HEK293 (cell line): ENCODE measurements at regions not wholly inside any gene's neighbourhood (a gene's known extent, or its start where the extent isn't known, plus 50 kb on each side); places are given as distances from the start of the nearest gene placed in this dataset.

Source experiments
- CTCF ChIA-PET: fragments of 350-600 bp; formaldehyde crosslinking; extraction: SDS; loops from one replicate; lab custom pipeline; 2021; ENCODE audit warnings: antibody characterized with exemption; lab: Yijun Ruan, JAX
- POLR2A ChIA-PET: fragments of 300-600 bp; formaldehyde crosslinking; extraction: SDS; loops from one replicate; lab custom pipeline; 2020; ENCODE audit warnings: antibody characterized with exemption, inconsistent platforms; lab: Yijun Ruan, JAX
- H3K27ac ChIP-seq: fragments of 200-500 bp; sonication (Bioruptor generic); 2 replicates; pipeline ENCODE4 v1.5.1; 2014; ENCODE audit warnings: low read depth, low read length, control low read depth, inconsistent platforms; ENCODE audit errors: extremely low read depth
- H3K36me3 ChIP-seq, 2 experiments: fragments of 200-500 bp in 1 of 2; sonication (Bioruptor generic) in 1 of 2; 1 replicate in 1 of 2; 2 replicates in 1 of 2; pipeline ENCODE4 v1.5.1; 2014 to 2017; ENCODE audit warnings: inconsistent platforms in 2 of 2, low read length in 2 of 2; ENCODE audit not compliant: control insufficient read depth in 2 of 2, insufficient read depth in 1 of 2
- H3K4me1 ChIP-seq: fragments of 200-500 bp; sonication (Bioruptor generic); 2 replicates; pipeline ENCODE4 v1.5.1; 2014; ENCODE audit warnings: mild to moderate bottlenecking, low read length, inconsistent platforms; ENCODE audit not compliant: control insufficient read depth, insufficient read depth
- H3K4me3 ChIP-seq: 2 replicates; pipeline ENCODE4 v1.5.1; 2011; ENCODE audit warnings: low read depth, mild to moderate bottlenecking, control low read depth, low read length, moderate library complexity
- H3K9me3 ChIP-seq: fragments of 200-500 bp; sonication (Bioruptor generic); 2 replicates; pipeline ENCODE4 v1.5.1; 2014; ENCODE audit warnings: low read depth, low read length, inconsistent platforms; ENCODE audit not compliant: control insufficient read depth, insufficient read depth
- KLF7 ChIP-seq: fragments of 450-650 bp; formaldehyde crosslinking; IDR thresholded peaks from 2 replicates; pipeline ENCODE4 v1.5.1; 2016; ENCODE audit warnings: missing biosample characterization, missing genetic modification characterization, borderline replicate concordance
- TCF7L2 ChIP-seq: IDR thresholded peaks from 2 replicates; pipeline ENCODE4 v1.6.1; 2011; ENCODE audit warnings: low read depth, mild to moderate bottlenecking, inconsistent platforms, low read length, moderate library complexity, borderline replicate concordance
- ZBTB10 ChIP-seq: fragments of 450-650 bp; formaldehyde crosslinking; IDR thresholded peaks from 2 replicates; pipeline ENCODE4 v1.5.1; 2016; ENCODE audit warnings: missing biosample characterization, missing genetic modification characterization
- ZBTB48 ChIP-seq: fragments of 450-650 bp; formaldehyde crosslinking; IDR thresholded peaks from 2 replicates; pipeline ENCODE4 v1.5.1; 2016; ENCODE audit warnings: missing biosample characterization, missing genetic modification characterization
- ZNF23 ChIP-seq: fragments of 450-650 bp; formaldehyde crosslinking; IDR thresholded peaks from 2 replicates; pipeline ENCODE4 v1.5.1; 2016; ENCODE audit warnings: missing biosample characterization, missing genetic modification characterization, borderline replicate concordance
- ZNF274 ChIP-seq, 2 experiments: fragments of 200-500 bp in 1 of 2; fragments of 450-650 bp in 1 of 2; sonication (Bioruptor generic) in 1 of 2; formaldehyde crosslinking in 1 of 2; IDR thresholded peaks; 2 replicates each; pipeline versions ENCODE4 v1.5.1 to v1.6.1; 2014 to 2016; ENCODE audit warnings: borderline replicate concordance in 1 of 2, inconsistent platforms in 1 of 2, low read length in 1 of 2, missing biosample characterization in 1 of 2, missing genetic modification characterization in 1 of 2
- ZNF350 ChIP-seq: fragments of 450-650 bp; formaldehyde crosslinking; IDR thresholded peaks from 2 replicates; pipeline ENCODE4 v1.5.0; 2017; ENCODE audit warnings: missing biosample characterization, mild to moderate bottlenecking, missing genetic modification characterization
- ZNF394 ChIP-seq: fragments of 450-650 bp; formaldehyde crosslinking; IDR thresholded peaks from 2 replicates; pipeline ENCODE4 v1.5.1; 2016; ENCODE audit warnings: missing biosample characterization, missing genetic modification characterization, mild to moderate bottlenecking, moderate library complexity, borderline replicate concordance
- ZNF473 ChIP-seq: fragments of 450-650 bp; formaldehyde crosslinking; IDR thresholded peaks from 2 replicates; pipeline ENCODE4 v1.5.1; 2017; ENCODE audit warnings: missing biosample characterization, missing genetic modification characterization
- ZNF544 ChIP-seq: fragments of 450-650 bp; formaldehyde crosslinking; IDR thresholded peaks from 2 replicates; pipeline ENCODE4 v1.5.0; 2017; ENCODE audit warnings: missing biosample characterization, missing genetic modification characterization
- ZNF558 ChIP-seq: fragments of 450-650 bp; formaldehyde crosslinking; IDR thresholded peaks from 2 replicates; pipeline ENCODE4 v1.5.1; 2016; ENCODE audit warnings: missing biosample characterization, missing genetic modification characterization
- ZNF580 ChIP-seq: fragments of 450-650 bp; formaldehyde crosslinking; IDR thresholded peaks from 2 replicates; pipeline ENCODE4 v1.5.1; 2016; ENCODE audit warnings: missing biosample characterization, missing genetic modification characterization
- ZNF621 ChIP-seq: fragments of 450-650 bp; formaldehyde crosslinking; IDR thresholded peaks from 2 replicates; pipeline ENCODE4 v1.5.1; 2017; ENCODE audit warnings: missing biosample characterization, missing genetic modification characterization
- ZNF623 ChIP-seq: fragments of 450-650 bp; formaldehyde crosslinking; IDR thresholded peaks from 2 replicates; pipeline ENCODE4 v1.5.1; 2016; ENCODE audit warnings: missing biosample characterization, missing genetic modification characterization
- ZNF654 ChIP-seq: fragments of 450-650 bp; formaldehyde crosslinking; IDR thresholded peaks from 2 replicates; pipeline ENCODE4 v1.5.1; 2016; ENCODE audit warnings: low read depth, missing biosample characterization, missing genetic modification characterization
- ZNF658 ChIP-seq: fragments of 450-650 bp; formaldehyde crosslinking; IDR thresholded peaks from 2 replicates; pipeline ENCODE4; 2016; ENCODE audit warnings: missing biosample characterization, missing genetic modification characterization
- ZNF791 ChIP-seq: fragments of 450-650 bp; formaldehyde crosslinking; IDR thresholded peaks from 2 replicates; pipeline ENCODE4 v1.5.1; 2016; ENCODE audit warnings: missing biosample characterization, missing genetic modification characterization
- ZNF830 ChIP-seq: fragments of 450-650 bp; IDR thresholded peaks from 2 replicates; pipeline ENCODE4 v1.5.0; 2018; ENCODE audit warnings: missing biosample characterization, missing genetic modification characterization, low read depth, mild to moderate bottlenecking, moderate library complexity
- ZSCAN30 ChIP-seq: fragments of 450-650 bp; IDR thresholded peaks from 2 replicates; pipeline ENCODE4 v1.5.1; 2018; ENCODE audit warnings: missing biosample characterization, mild to moderate bottlenecking, missing genetic modification characterization, moderate library complexity
- TF ChIP-seq, protein P1 (sequence below): fragments of 450-650 bp; formaldehyde crosslinking; IDR thresholded peaks from 2 replicates; pipeline ENCODE4 v1.5.1; 2016; ENCODE audit warnings: missing biosample characterization, missing genetic modification characterization

DNA sequence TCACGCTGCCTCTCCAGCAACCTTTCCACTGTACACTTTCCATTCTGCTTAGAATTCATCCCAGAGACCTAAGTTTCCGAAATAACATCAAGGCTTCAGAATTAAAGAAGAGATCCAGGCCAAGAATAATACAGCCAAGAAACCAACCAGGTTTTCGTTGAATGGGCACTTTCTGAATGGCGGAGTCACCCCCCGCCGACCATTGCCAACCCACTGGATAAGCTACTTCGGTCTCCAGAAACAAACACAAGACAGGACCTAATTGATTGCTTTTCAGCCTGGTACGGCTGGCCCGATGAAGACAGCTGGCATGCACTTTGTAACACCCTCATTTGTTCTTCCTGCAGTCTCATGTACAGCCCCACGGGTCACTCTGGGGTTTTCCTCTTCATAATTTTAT lies 308.1 kb upstream of the ZFHX3 start:
- no peak for TF ChIP-seq ZNF658 (tag by site-specific recombination)
- no peak for TF ChIP-seq ZNF580 (tag by site-specific recombination)
- no peak for TF ChIP-seq TCF7L2
- no peak for TF ChIP-seq ZNF558 (tag by site-specific recombination)
- TF ChIP-seq ZNF350 (tag by site-specific recombination) = no peak
- no peak overlapping the region for H3K4me3 ChIP-seq
- no peak overlapping the region for H3K27ac ChIP-seq
- no peaks in the 10 kb centered on the region for H3K36me3 ChIP-seq
- CTCF ChIA-PET = no interaction called here
- POLR2A ChIA-PET = no interaction called here
- H3K9me3 ChIP-seq = no peaks in the 10 kb centered on the region
- no peaks in the 10 kb centered on the region for H3K4me1 ChIP-seq

DNA sequence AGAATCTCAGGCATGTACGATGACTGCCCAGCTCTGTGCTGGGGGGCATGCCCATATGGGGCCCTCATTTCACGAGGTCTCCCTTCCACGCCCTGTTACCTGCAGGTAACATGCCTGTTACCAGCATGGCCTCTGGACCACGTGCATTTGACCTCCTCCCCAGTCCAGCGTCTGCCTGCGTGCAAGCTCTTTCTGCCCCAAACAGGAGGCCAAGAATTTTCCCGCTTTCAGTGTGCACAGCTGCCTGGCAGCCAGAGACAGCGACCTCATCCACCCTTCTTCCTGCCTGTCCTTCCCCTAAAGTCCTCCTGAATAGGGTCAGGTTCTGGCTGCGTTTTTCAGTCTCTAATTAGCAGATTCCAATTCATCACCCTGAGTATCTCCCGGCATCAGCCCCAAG lies 306.5 kb upstream of the ZFHX3 start:
- H3K36me3 ChIP-seq = no peaks in the 10 kb centered on the region
- H3K9me3 ChIP-seq = no peaks in the 10 kb centered on the region
- no peak overlapping the region for H3K27ac ChIP-seq
- POLR2A ChIA-PET = no interaction called here
- CTCF ChIA-PET = no interaction called here
- TF ChIP-seq ZNF623 (tag by site-specific recombination) (no peak), ZNF654 (tag by site-specific recombination) (no peak), ZSCAN30 (no peak), ZNF23 (tag by site-specific recombination) (no peak), ZNF544 (tag by site-specific recombination) (no peak), ZNF394 (tag by site-specific recombination) (no peak), ZNF791 (no peak), KLF7 (tag by site-specific recombination) (no peak), ZNF621 (tag by site-specific recombination) (no peak), ZNF830 (tag by site-specific recombination) (no peak), ZBTB10 (no peak), ZBTB48 (tag by site-specific recombination) (no peak), ZNF473 (tag by site-specific recombination) (no peak), ZNF274 (IDR thresholded peaks at IDR 0.05; ENCODE audit: low read length) (no peak), ZNF274 (tag by site-specific recombination; IDR thresholded peaks at IDR 0.05; ENCODE audit: borderline replicate concordance) (no peak)
- TF ChIP-seq, protein P1, sequence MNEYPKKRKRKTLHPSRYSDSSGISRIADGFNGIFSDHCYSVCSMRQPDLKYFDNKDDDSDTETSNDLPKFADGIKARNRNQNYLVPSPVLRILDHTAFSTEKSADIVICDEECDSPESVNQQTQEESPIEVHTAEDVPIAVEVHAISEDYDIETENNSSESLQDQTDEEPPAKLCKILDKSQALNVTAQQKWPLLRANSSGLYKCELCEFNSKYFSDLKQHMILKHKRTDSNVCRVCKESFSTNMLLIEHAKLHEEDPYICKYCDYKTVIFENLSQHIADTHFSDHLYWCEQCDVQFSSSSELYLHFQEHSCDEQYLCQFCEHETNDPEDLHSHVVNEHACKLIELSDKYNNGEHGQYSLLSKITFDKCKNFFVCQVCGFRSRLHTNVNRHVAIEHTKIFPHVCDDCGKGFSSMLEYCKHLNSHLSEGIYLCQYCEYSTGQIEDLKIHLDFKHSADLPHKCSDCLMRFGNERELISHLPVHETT (tag by site-specific recombination) = no peak
- no peak overlapping the region for H3K4me3 ChIP-seq
- no peaks in the 10 kb centered on the region for H3K4me1 ChIP-seq
